ENCODE measurements at regions not wholly inside any gene's neighbourhood (a gene's known extent, or its start where the extent isn't known, plus 50 kb on each side); places are given as distances from the start of the nearest gene placed in this dataset.

GRCh38 chr4:64146030-64146429, 263.2 kb downstream of the TECRL start:
- Histone ChIP-seq H3K36me3 (no peaks in the 10 kb centered on the region), H3K4me3 (no peak overlapping the region), H3K4me1 (no peaks in the 10 kb centered on the region), H3K27me3 (no peaks in the 10 kb centered on the region), H3K27ac (no peak overlapping the region), H3K9me3 (peaks cover 0 to 8% (median 0%) of the 10 kb centered on the region in 3 donors)
- intact Hi-C loops (cut with DNase I; ENCODE audit: low total_unique reads): no loop called here
- no peak for DNase-seq
- TF ChIP-seq CTCF (IDR thresholded peaks at IDR 0.05): no peak

GRCh38 chr4:64144994-64145393, 264.3 kb downstream of the TECRL start:
- Histone ChIP-seq H3K9me3 (peaks cover 0 to 8% (median 3%) of the 10 kb centered on the region in 3 donors), H3K4me3 (no peak overlapping the region), H3K27ac (no peak overlapping the region), H3K36me3 (no peaks in the 10 kb centered on the region), H3K27me3 (no peaks in the 10 kb centered on the region), H3K4me1 (no peaks in the 10 kb centered on the region)
- intact Hi-C loops (cut with DNase I; ENCODE audit: low total_unique reads): no loop called here
- no peak for TF ChIP-seq CTCF (IDR thresholded peaks at IDR 0.05)
- DNase-seq: no peak

- H3K9me3 ChIP-seq: no peaks in the 10 kb centered on the region
- intact Hi-C loops (cut with DNase I; ENCODE audit: low total_unique reads): no loop called here
- H3K27ac ChIP-seq: no peak overlapping the region
- no peak for TF ChIP-seq CTCF (IDR thresholded peaks at IDR 0.05)
- no peaks in the 10 kb centered on the region for H3K4me1 ChIP-seq
- DNase-seq: no peak
- H3K4me3 ChIP-seq: no peak overlapping the region
- H3K36me3 ChIP-seq: no peaks in the 10 kb centered on the region
- no peaks in the 10 kb centered on the region for H3K27me3 ChIP-seq
Measured at GRCh38 chr4:64130907-64131306, 278.3 kb downstream of the TECRL start.

- DNase-seq: no peak
- Histone ChIP-seq H3K4me1 (no peaks in the 10 kb centered on the region), H3K9me3 (no peaks in the 10 kb centered on the region), H3K36me3 (no peaks in the 10 kb centered on the region), H3K27me3 (no peaks in the 10 kb centered on the region), H3K27ac (no peak overlapping the region), H3K4me3 (no peak overlapping the region)
- TF ChIP-seq CTCF (IDR thresholded peaks at IDR 0.05): no peak
- intact Hi-C loops (cut with DNase I; ENCODE audit: low total_unique reads): no loop called here
Measured at GRCh38 chr4:64125354-64125753, 283.9 kb downstream of the TECRL start.

- intact Hi-C loops (cut with DNase I; ENCODE audit: low total_unique reads): no loop called here
- H3K4me3 ChIP-seq: no peak overlapping the region
Measured at GRCh38 chr4:64121803-64122202, 287.4 kb downstream of the TECRL start.

More at GRCh38 chr4:64121803-64122202, 287.4 kb downstream of the TECRL start:
- Histone ChIP-seq H3K27me3 (no peaks in the 10 kb centered on the region), H3K4me1 (no peaks in the 10 kb centered on the region), H3K36me3 (no peaks in the 10 kb centered on the region), H3K9me3 (no peaks in the 10 kb centered on the region), H3K27ac (no peak overlapping the region)
- DNase-seq: no peak
- no peak for TF ChIP-seq CTCF (IDR thresholded peaks at IDR 0.05)

Measured in tibial artery (tissue), 4 donors.